Activated T-cell treated with anti-CD3 and anti-CD28 coated beads, Interleukin-2, amount 50 U/mL, for 4 hours (primary cell): ENCODE measurements at regions not wholly inside any gene's neighbourhood (a gene's known extent, or its start where the extent isn't known, plus 50 kb on each side); places are given as distances from the start of the nearest gene placed in this dataset.

Experiments
- ATAC-seq, 2 donors: fragments of 200-7000 bp; cut with Tn5 transposase; one replicate each; pipeline ENCODE4 v1.10.0; 2021
- DNase-seq: peaks from one replicate; pipeline ENCODE4 v3.0.0-alpha.2; 2020
- H3K27me3 Mint-ChIP-seq: one replicate; pipeline ENCODE4 v1.8.0; 2021; ENCODE audit warnings: low read depth, mixed read lengths
- H3K36me3 Mint-ChIP-seq: one replicate; pipeline ENCODE4 v1.8.0; 2022; ENCODE audit warnings: mixed read lengths; ENCODE audit not compliant: insufficient read depth
- H3K4me1 Mint-ChIP-seq: one replicate; pipeline ENCODE4 v1.8.0; 2021; ENCODE audit warnings: low read depth, mixed read lengths
- H3K4me3 Mint-ChIP-seq: one replicate; pipeline ENCODE4 v1.8.0; 2021; ENCODE audit warnings: mild to moderate bottlenecking, moderate library complexity, mixed read lengths
- H3K9me3 Mint-ChIP-seq: one replicate; pipeline ENCODE4 v1.8.0; 2021; ENCODE audit warnings: mixed read lengths

DNA sequence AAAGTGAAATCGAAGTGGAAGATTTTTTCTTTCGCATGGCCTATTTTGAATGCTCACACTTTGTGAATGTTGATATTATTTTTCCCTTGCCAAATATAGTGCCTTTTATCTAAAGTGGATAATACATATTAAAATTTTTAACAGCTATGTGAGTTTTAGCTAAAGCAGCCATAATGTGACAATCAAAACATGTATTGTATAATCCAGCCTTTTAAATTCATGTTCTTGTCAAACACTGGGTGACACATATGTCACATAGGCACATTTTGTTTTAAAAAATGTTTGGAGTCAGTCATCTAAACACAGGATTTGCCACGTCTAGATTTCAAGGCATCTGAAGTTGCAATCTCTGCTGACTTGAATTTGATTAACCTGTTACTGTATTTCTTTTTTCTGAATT lies 1256.6 kb downstream of the SLITRK1 start:
- H3K9me3 Mint-ChIP-seq, result no peaks in the 10 kb centered on the region
- no peaks in the 10 kb centered on the region for H3K27me3 Mint-ChIP-seq
- H3K4me3 Mint-ChIP-seq, result no peak overlapping the region
- no peaks in the 10 kb centered on the region for H3K36me3 Mint-ChIP-seq
- no peaks in the 10 kb centered on the region for H3K4me1 Mint-ChIP-seq
- ATAC-seq (no peak), DNase-seq (no peak)

DNA sequence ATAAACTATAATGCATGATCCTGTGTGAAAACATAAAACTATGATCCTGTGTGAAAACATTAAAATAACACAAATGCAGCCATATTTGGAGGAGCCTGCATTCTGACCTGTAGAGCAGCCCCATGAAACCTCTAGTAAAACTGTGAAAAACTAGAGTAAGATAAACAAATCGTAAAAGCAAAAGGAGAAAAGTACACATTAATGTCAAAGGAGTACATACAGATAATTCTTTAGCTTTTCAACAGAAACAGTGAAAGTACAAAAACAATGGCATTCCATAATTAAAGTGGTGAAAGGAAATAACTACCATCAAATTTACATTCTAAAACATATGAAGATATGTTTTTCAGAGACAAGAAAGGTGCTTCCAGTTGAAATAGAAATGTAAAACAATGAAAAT lies 1267.2 kb downstream of the SLITRK1 start:
- H3K4me1 Mint-ChIP-seq, result no peaks in the 10 kb centered on the region
- no peaks in the 10 kb centered on the region for H3K27me3 Mint-ChIP-seq
- no peak for ATAC-seq
- no peak overlapping the region for H3K4me3 Mint-ChIP-seq
- no peak for DNase-seq
- no peaks in the 10 kb centered on the region for H3K36me3 Mint-ChIP-seq
- peaks cover 3% of the 10 kb centered on the region for H3K9me3 Mint-ChIP-seq

DNA sequence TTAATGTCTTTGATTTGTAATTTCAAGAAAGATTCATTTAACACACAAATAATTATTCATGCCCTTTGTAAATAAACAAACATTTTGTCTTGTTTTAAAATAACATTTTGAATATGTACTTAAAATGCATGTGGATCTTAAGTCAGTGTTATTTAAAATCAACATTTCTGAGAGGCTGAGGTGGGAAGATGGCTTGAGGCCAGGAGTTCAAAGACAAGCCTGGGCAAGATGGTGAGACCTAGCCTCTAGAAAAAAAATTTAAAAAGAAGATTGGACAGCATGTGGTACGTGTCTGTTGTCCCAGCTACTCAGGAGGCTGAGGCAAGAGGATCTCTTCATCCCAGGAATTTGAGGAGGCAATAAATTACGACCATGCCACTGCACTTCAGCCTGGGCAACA lies 1268.2 kb downstream of the SLITRK1 start:
- H3K27me3 Mint-ChIP-seq, result no peaks in the 10 kb centered on the region
- H3K36me3 Mint-ChIP-seq, result no peaks in the 10 kb centered on the region
- no peak overlapping the region for H3K4me3 Mint-ChIP-seq
- DNase-seq (no peak), ATAC-seq (no peak)
- no peaks in the 10 kb centered on the region for H3K4me1 Mint-ChIP-seq
- peaks cover 3% of the 10 kb centered on the region for H3K9me3 Mint-ChIP-seq

DNA sequence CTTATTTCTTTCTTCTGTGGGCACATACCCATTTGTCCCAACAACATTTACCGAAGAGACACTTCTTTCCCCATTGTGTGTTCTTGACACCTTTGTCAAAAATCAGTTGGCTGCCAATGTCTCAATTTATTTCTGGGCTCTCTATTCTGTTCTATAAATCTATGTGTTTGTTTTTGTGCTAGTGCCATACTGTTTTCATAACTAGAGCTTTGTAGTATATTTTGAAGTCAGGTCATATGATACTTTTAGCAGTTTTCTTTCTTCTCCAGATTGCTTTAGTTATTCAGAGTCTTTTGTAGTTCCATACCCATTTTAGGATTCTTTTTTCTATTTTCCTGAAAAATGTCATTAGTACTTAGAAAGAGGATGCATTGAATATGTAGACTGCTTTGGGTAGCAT lies 1276.3 kb downstream of the SLITRK1 start:
- Mint-ChIP-seq H3K9me3 (peaks cover 28% of the 10 kb centered on the region), H3K27me3 (no peaks in the 10 kb centered on the region), H3K4me1 (no peaks in the 10 kb centered on the region), H3K4me3 (no peak overlapping the region), H3K36me3 (no peaks in the 10 kb centered on the region)
- ATAC-seq (no peak), DNase-seq (no peak)

DNA sequence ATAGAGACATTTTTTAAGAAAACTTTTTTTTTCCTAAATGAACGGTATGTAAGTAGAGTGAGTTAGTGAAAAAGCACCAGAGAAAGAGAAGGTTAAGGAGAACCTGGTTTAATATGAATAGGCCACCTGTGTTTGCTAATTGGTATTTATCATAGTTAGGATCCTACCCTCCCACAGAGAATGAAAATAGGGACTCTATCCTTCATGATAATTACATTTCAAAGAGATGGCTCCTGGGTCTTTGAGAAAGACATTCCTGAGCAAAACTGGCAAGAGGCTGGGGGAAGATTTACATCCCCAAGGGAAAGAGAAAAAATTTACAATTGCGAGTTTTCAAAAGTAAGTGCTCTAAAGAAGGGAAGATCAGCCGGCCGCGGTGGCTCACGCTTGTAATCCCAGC lies 1284.5 kb downstream of the SLITRK1 start:
- no peaks in the 10 kb centered on the region for H3K4me1 Mint-ChIP-seq
- H3K4me3 Mint-ChIP-seq, result no peak overlapping the region
- H3K36me3 Mint-ChIP-seq, result no peaks in the 10 kb centered on the region
- peaks cover 4% of the 10 kb centered on the region for H3K9me3 Mint-ChIP-seq
- ATAC-seq, result no peak
- no peak for DNase-seq
- no peaks in the 10 kb centered on the region for H3K27me3 Mint-ChIP-seq

DNA sequence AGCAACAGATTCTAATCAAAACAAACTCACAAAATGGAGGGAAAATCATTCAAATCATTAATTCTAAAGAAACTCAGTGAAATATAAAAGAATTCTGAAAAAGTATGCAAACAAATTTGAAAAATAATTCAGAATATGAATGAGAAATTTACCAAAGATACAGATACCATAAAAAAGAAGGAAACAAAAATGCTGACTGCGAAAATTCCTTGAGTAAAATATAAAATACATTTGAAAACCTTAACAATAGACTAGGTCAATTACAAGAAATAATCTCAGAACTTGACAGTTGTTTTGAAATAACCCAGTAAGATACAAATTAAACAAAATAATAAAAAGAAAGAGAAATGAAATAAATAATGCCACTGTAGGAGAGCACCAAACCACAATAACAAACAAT lies 1289.0 kb downstream of the SLITRK1 start:
- DNase-seq, result no peak
- Mint-ChIP-seq H3K4me1 (no peaks in the 10 kb centered on the region), H3K36me3 (no peaks in the 10 kb centered on the region), H3K27me3 (no peaks in the 10 kb centered on the region), H3K4me3 (no peak overlapping the region), H3K9me3 (peaks cover 4% of the 10 kb centered on the region)
- no peak for ATAC-seq

- Mint-ChIP-seq H3K9me3 (peaks cover 16% of the 10 kb centered on the region), H3K27me3 (no peaks in the 10 kb centered on the region), H3K4me3 (no peak overlapping the region), H3K36me3 (no peaks in the 10 kb centered on the region), H3K4me1 (no peaks in the 10 kb centered on the region)
- DNase-seq, result no peak
- ATAC-seq, result no peak
Measured at GRCh38 chr13:82571653-82572052, 1310.6 kb downstream of the SLITRK1 start.

DNA sequence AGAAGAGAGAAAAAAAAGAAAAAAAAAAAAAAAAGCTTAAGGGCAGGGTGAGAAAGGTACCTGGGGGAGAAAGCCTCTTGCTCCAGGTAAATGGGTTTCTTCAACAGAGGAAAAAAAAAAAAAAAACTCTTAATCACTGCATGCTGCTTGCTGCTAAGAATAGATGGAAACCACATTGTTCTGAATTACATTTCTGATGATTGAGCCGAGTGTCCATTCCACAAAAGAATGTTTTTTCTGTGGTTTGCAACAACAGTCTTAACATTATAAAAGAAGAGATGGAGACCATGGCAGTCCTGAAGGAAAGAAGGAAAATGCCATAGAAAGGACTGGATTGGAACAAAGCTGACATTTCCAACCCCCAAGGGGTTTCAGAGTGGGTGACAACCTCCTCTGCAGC lies 1312.7 kb downstream of the SLITRK1 start:
- Mint-ChIP-seq H3K4me3 (no peak overlapping the region), H3K4me1 (no peaks in the 10 kb centered on the region)

GRCh38 chr13:82566864-82567263 lies 1315.4 kb downstream of the SLITRK1 start:
- H3K9me3 Mint-ChIP-seq, result peaks cover 13% of the 10 kb centered on the region
- H3K4me3 Mint-ChIP-seq, result no peak overlapping the region
- H3K4me1 Mint-ChIP-seq, result no peaks in the 10 kb centered on the region
- ATAC-seq (no peak), DNase-seq (no peak)
- no peaks in the 10 kb centered on the region for H3K36me3 Mint-ChIP-seq
- no peaks in the 10 kb centered on the region for H3K27me3 Mint-ChIP-seq

More for the DNA sequence above, 1312.7 kb downstream of the SLITRK1 start:
- DNase-seq, result no peak
- no peaks in the 10 kb centered on the region for H3K36me3 Mint-ChIP-seq
- no peak for ATAC-seq
- H3K27me3 Mint-ChIP-seq, result no peaks in the 10 kb centered on the region
- peaks cover 18% of the 10 kb centered on the region for H3K9me3 Mint-ChIP-seq

GRCh38 chr13:82565201-82565600 lies 1317.1 kb downstream of the SLITRK1 start:
- Mint-ChIP-seq H3K4me1 (no peaks in the 10 kb centered on the region), H3K27me3 (no peaks in the 10 kb centered on the region), H3K36me3 (no peaks in the 10 kb centered on the region), H3K9me3 (peaks cover 13% of the 10 kb centered on the region), H3K4me3 (no peak overlapping the region)
- ATAC-seq, result no peak
- DNase-seq, result no peak

GRCh38 chr13:82560889-82561288 lies 1321.4 kb downstream of the SLITRK1 start:
- no peak for ATAC-seq
- H3K27me3 Mint-ChIP-seq, result no peaks in the 10 kb centered on the region

GRCh38 chr13:82522872-82523271 lies 1359.4 kb downstream of the SLITRK1 start:
- Mint-ChIP-seq H3K36me3 (no peaks in the 10 kb centered on the region), H3K27me3 (no peaks in the 10 kb centered on the region), H3K4me1 (no peaks in the 10 kb centered on the region), H3K4me3 (no peak overlapping the region), H3K9me3 (peaks cover 6% of the 10 kb centered on the region)
- ATAC-seq, result no peak
- DNase-seq, result no peak

More at GRCh38 chr13:82560889-82561288, 1321.4 kb downstream of the SLITRK1 start:
- Mint-ChIP-seq H3K4me1 (no peaks in the 10 kb centered on the region), H3K9me3 (peaks cover 6% of the 10 kb centered on the region), H3K36me3 (no peaks in the 10 kb centered on the region), H3K4me3 (no peak overlapping the region)
- no peak for DNase-seq

- ATAC-seq (no peak), DNase-seq (no peak)
- no peaks in the 10 kb centered on the region for H3K36me3 Mint-ChIP-seq
- peaks cover 4% of the 10 kb centered on the region for H3K9me3 Mint-ChIP-seq
- H3K4me3 Mint-ChIP-seq, result no peak overlapping the region
- H3K4me1 Mint-ChIP-seq, result no peaks in the 10 kb centered on the region
- no peaks in the 10 kb centered on the region for H3K27me3 Mint-ChIP-seq
Measured at GRCh38 chr13:82506805-82507414, 1375.4 kb downstream of the SLITRK1 start.

- H3K4me3 Mint-ChIP-seq, result no peak overlapping the region
- H3K36me3 Mint-ChIP-seq, result no peaks in the 10 kb centered on the region
- DNase-seq (no peak), ATAC-seq (no peak)
- H3K9me3 Mint-ChIP-seq, result no peaks in the 10 kb centered on the region
- no peaks in the 10 kb centered on the region for H3K4me1 Mint-ChIP-seq
- H3K27me3 Mint-ChIP-seq, result no peaks in the 10 kb centered on the region
Measured at GRCh38 chr13:82501834-82502233, 1380.4 kb downstream of the SLITRK1 start.

GRCh38 chr13:82480415-82480814 lies 1401.9 kb downstream of the SLITRK1 start:
- H3K27me3 Mint-ChIP-seq, result no peaks in the 10 kb centered on the region
- ATAC-seq, result no peak
- H3K36me3 Mint-ChIP-seq, result no peaks in the 10 kb centered on the region
- no peak overlapping the region for H3K4me3 Mint-ChIP-seq
- no peak for DNase-seq
- peaks cover 25% of the 10 kb centered on the region for H3K9me3 Mint-ChIP-seq
- no peaks in the 10 kb centered on the region for H3K4me1 Mint-ChIP-seq

DNA sequence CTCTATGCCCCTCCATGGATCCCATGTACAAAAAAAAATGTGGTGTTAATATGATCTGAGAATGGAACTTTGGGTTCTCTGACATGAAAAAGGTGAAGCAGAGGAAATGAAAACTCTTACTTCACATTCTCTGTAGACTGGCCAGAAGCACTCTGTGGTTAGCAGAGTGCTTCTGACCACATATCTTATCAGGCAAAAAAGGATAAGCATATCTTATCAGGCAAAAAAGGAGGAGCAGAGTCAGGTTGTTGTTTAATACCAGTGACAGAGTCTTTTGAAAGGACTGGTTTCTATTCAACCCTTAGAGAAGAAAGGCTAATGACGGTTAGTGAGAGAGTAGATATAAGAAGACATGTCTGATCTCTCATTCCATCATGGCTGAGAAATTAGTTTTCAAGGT lies 1404.8 kb downstream of the SLITRK1 start:
- H3K9me3 Mint-ChIP-seq, result peaks cover 22% of the 10 kb centered on the region
- H3K4me3 Mint-ChIP-seq, result no peak overlapping the region
- no peaks in the 10 kb centered on the region for H3K4me1 Mint-ChIP-seq
- H3K36me3 Mint-ChIP-seq, result no peaks in the 10 kb centered on the region
- DNase-seq (no peak), ATAC-seq (no peak)
- H3K27me3 Mint-ChIP-seq, result no peaks in the 10 kb centered on the region
